H9 (cell line): ENCODE measurements at regions not wholly inside any gene's neighbourhood (a gene's known extent, or its start where the extent isn't known, plus 50 kb on each side); places are given as distances from the start of the nearest gene placed in this dataset.

ENCODE experiments used
- DNase-seq: peaks from one replicate; pipeline ENCODE4 v3.0.0-alpha.2; 2017
- H2AFZ ChIP-seq: one replicate; pipeline ENCODE4 v1.6.1; 2013; ENCODE audit warnings: mild to moderate bottlenecking, low read length, control low read depth, moderate library complexity
- H2AK5ac ChIP-seq: 2 replicates; pipeline ENCODE4 v1.6.1; 2013; ENCODE audit warnings: low read length, control low read depth, mixed read lengths; ENCODE audit not compliant: insufficient read length
- H2BK120ac ChIP-seq: one replicate; pipeline ENCODE4 v1.6.1; 2013; ENCODE audit warnings: low read depth, mild to moderate bottlenecking, low read length, control low read depth, inconsistent platforms; ENCODE audit not compliant: poor library complexity, severe bottlenecking
- H2BK12ac ChIP-seq: 2 replicates; pipeline ENCODE4 v1.6.1; 2013; ENCODE audit warnings: low read length, control low read depth, mixed read lengths, low read depth; ENCODE audit not compliant: insufficient read length
- H2BK15ac ChIP-seq: 2 replicates; pipeline ENCODE4 v1.6.1; 2013; ENCODE audit warnings: low read depth, low read length, control low read depth
- H2BK20ac ChIP-seq: one replicate; pipeline ENCODE4 v1.6.1; 2013; ENCODE audit warnings: low read depth, mild to moderate bottlenecking, low read length, control low read depth, inconsistent platforms; ENCODE audit not compliant: poor library complexity, severe bottlenecking
- H2BK5ac ChIP-seq: 2 replicates; pipeline ENCODE4 v1.6.1; 2013; ENCODE audit warnings: low read length, control low read depth, mixed read lengths; ENCODE audit not compliant: insufficient read length
- H3K14ac ChIP-seq: 2 replicates; pipeline ENCODE4 v1.6.1; 2013; ENCODE audit warnings: low read length, control low read depth; ENCODE audit not compliant: insufficient read depth
- H3K18ac ChIP-seq: 2 replicates; pipeline ENCODE4 v1.6.1; 2013; ENCODE audit warnings: low read depth, mild to moderate bottlenecking, mixed read lengths, low read length, control low read depth; ENCODE audit not compliant: insufficient read length
- H3K23ac ChIP-seq: 2 replicates; pipeline ENCODE4 v1.6.1; 2013; ENCODE audit warnings: low read length, control low read depth, mixed read lengths, low read depth; ENCODE audit not compliant: insufficient read length
- H3K23me2 ChIP-seq: 2 replicates; pipeline ENCODE4 v1.6.1; 2013; ENCODE audit warnings: low read depth, mild to moderate bottlenecking, mixed read lengths, low read length, control low read depth; ENCODE audit not compliant: insufficient read length, poor library complexity, severe bottlenecking
- H3K27ac ChIP-seq: 2 replicates; pipeline ENCODE4 v1.5.1; 2013; ENCODE audit warnings: low read length, control low read depth, mixed read lengths, low read depth; ENCODE audit not compliant: insufficient read length
- H3K27me3 ChIP-seq: 2 replicates; pipeline ENCODE4 v1.6.1; 2013; ENCODE audit warnings: low read length, control low read depth, inconsistent platforms; ENCODE audit not compliant: insufficient read depth
- H3K4ac ChIP-seq: 2 replicates; pipeline ENCODE4 v1.6.1; 2013; ENCODE audit warnings: low read depth, mild to moderate bottlenecking, control low read depth, inconsistent platforms, low read length, moderate library complexity
- H3K4me1 ChIP-seq: 2 replicates; pipeline ENCODE4 v1.6.1; 2013; ENCODE audit warnings: low read length, control low read depth, inconsistent platforms; ENCODE audit not compliant: insufficient read depth
- H3K4me2 ChIP-seq: 2 replicates; pipeline ENCODE4 v1.6.1; 2013; ENCODE audit warnings: low read length, control low read depth, mixed read lengths; ENCODE audit not compliant: insufficient read length, insufficient read depth
- H3K56ac ChIP-seq: 2 replicates; pipeline ENCODE4 v1.6.1; 2013; ENCODE audit warnings: low read depth, mild to moderate bottlenecking, mixed read lengths, low read length, control low read depth; ENCODE audit not compliant: insufficient read length
- H3K79me1 ChIP-seq: 2 replicates; pipeline ENCODE4 v1.6.1; 2013; ENCODE audit warnings: low read depth, mild to moderate bottlenecking, moderate library complexity, low read length, control low read depth, inconsistent platforms; ENCODE audit not compliant: insufficient read depth, poor library complexity, severe bottlenecking
- H3K79me2 ChIP-seq: 2 replicates; pipeline ENCODE4 v1.6.1; 2013; ENCODE audit warnings: low read length, control low read depth, inconsistent platforms; ENCODE audit not compliant: insufficient read depth
- H3K9ac ChIP-seq: 2 replicates; pipeline ENCODE4 v1.6.1; 2013; ENCODE audit warnings: low read length, control low read depth, mixed read lengths; ENCODE audit not compliant: insufficient read length; ENCODE audit errors: extremely low read depth
- H3K9me3 ChIP-seq: one replicate; pipeline ENCODE4 v1.6.1; 2013; ENCODE audit warnings: low read depth, low read length, inconsistent platforms; ENCODE audit not compliant: control insufficient read depth
- H3T11ph ChIP-seq: one replicate; pipeline ENCODE4 v1.6.1; 2013; ENCODE audit warnings: mild to moderate bottlenecking, low read length, control low read depth, inconsistent platforms
- H4K20me1 ChIP-seq: one replicate; pipeline ENCODE4 v1.6.1; 2013; ENCODE audit not compliant: control insufficient read depth, insufficient read length, insufficient read depth
- H4K5ac ChIP-seq: 2 replicates; pipeline ENCODE4 v1.6.1; 2013; ENCODE audit warnings: low read depth, mild to moderate bottlenecking, mixed read lengths, low read length, control low read depth; ENCODE audit not compliant: insufficient read length
- H4K8ac ChIP-seq: replicated peaks from 2 replicates; pipeline ENCODE4 v1.6.1; 2013; ENCODE audit warnings: low read length, control low read depth, mixed read lengths, low read depth; ENCODE audit not compliant: insufficient read length
- H4K91ac ChIP-seq: 2 replicates; pipeline ENCODE4 v1.6.1; 2013; ENCODE audit warnings: low read depth, mild to moderate bottlenecking, moderate library complexity, mixed read lengths, low read length, control low read depth; ENCODE audit not compliant: insufficient read length
- H3K27ac Mint-ChIP-seq, 3 experiments: 2 replicates in 2 of 3; 3 replicates in 1 of 3; pipeline ENCODE4 v1.8.0; 2020 to 2021; ENCODE audit warnings: mixed read lengths in 3 of 3, mild to moderate bottlenecking in 1 of 3, moderate library complexity in 1 of 3
- H3K27me3 Mint-ChIP-seq: 2 replicates; pipeline ENCODE4 v1.8.0; 2021; ENCODE audit warnings: low read depth, mild to moderate bottlenecking, moderate library complexity, mixed read lengths
- H3K36me3 Mint-ChIP-seq, 3 experiments: 2 replicates in 2 of 3; 3 replicates in 1 of 3; pipeline ENCODE4 v1.8.0; 2020 to 2021; ENCODE audit warnings: low read depth in 3 of 3, mixed read lengths in 3 of 3; ENCODE audit not compliant: insufficient read depth in 1 of 3
- H3K4me1 Mint-ChIP-seq, 2 experiments: 2 replicates each; pipeline ENCODE4 v1.8.0; 2020; ENCODE audit warnings: mixed read lengths in 2 of 2
- H3K4me3 Mint-ChIP-seq, 2 experiments: 2 replicates in 1 of 2; 3 replicates in 1 of 2; pipeline ENCODE4 v1.8.0; 2020 to 2021; ENCODE audit warnings: mild to moderate bottlenecking in 2 of 2, mixed read lengths in 2 of 2, moderate library complexity in 1 of 2
- H3K9me3 Mint-ChIP-seq, 2 experiments: 2 replicates in 1 of 2; 3 replicates in 1 of 2; pipeline ENCODE4 v1.8.0; 2020; ENCODE audit warnings: mild to moderate bottlenecking in 2 of 2, mixed read lengths in 2 of 2, moderate library complexity in 1 of 2
- CTCF ChIP-seq: fragments of 200-600 bp; sonication (generic); conservative IDR thresholded peaks from 3 replicates; pipeline ENCODE4 v1.8.0; 2021; ENCODE audit warnings: antibody characterized with exemption, mild to moderate bottlenecking
- WGBS: extraction: QIAGEN DNeasy Blood & Tissue Kit; methylation state at CpG from one replicate; pipeline ENCODE4 v1.1.7; 2013; ENCODE audit warnings: missing lambda C conversion rate, low lambda C conversion rate, mixed read lengths; ENCODE audit not compliant: insufficient read length; ENCODE audit errors: extremely low coverage; 5-methylcytosine and 5-hydroxymethylcytosine counted together

GRCh38 chr13:90974249-90974975, 373.1 kb upstream of the MIR17HG start:
- peaks cover 4% of the 10 kb centered on the region; the same call in 1 of the 2 replicates for H3K4me1 ChIP-seq
- H2BK120ac ChIP-seq = no peak overlapping the region
- H3K79me1 ChIP-seq = no peaks in the 10 kb centered on the region
- H2BK5ac ChIP-seq = no peak overlapping the region
- H2BK20ac ChIP-seq = no peak overlapping the region
- no peak overlapping the region for H4K8ac ChIP-seq
- H4K91ac ChIP-seq = no peak overlapping the region
- peak overlapping the region; percentile 78 for H3K27ac ChIP-seq
- H3K4ac ChIP-seq = no peak overlapping the region
- Mint-ChIP-seq H3K4me3 (no peak overlapping the region; a peak in 1 of 5 replicates), H3K27ac (peak overlapping the region in 2 of 3 experiments; percentile 88 to 95; a peak in 5 of 7 replicates), H3K36me3 (peaks cover 0 to 15% (median 5%) of the 10 kb centered on the region in 3 experiments; a peak in 5 of 7 replicates), H3K4me1 (peaks cover 29 to 38% of the 10 kb centered on the region in 2 experiments), H3K9me3 (peaks cover 0 to 5% of the 10 kb centered on the region in 2 experiments; a peak in 2 of 5 replicates), H3K27me3 (no peaks in the 10 kb centered on the region)
- no peak overlapping the region for H3K4me2 ChIP-seq
- no peaks in the 10 kb centered on the region for H3K23me2 ChIP-seq
- no peaks in the 10 kb centered on the region for H3K79me2 ChIP-seq
- no peak overlapping the region for H3K23ac ChIP-seq
- no peak overlapping the region for H2AFZ ChIP-seq
- H3K27me3 ChIP-seq = no peaks in the 10 kb centered on the region
- H2BK15ac ChIP-seq = no peak overlapping the region
- no peak overlapping the region for H3K14ac ChIP-seq
- DNase-seq = no peak
- no peak overlapping the region for H2AK5ac ChIP-seq
- no peak overlapping the region for H3K18ac ChIP-seq
- H2BK12ac ChIP-seq = no peak overlapping the region
- H4K5ac ChIP-seq = no peak overlapping the region
- no peaks in the 10 kb centered on the region for H3K9me3 ChIP-seq
- H3K9ac ChIP-seq = no peak overlapping the region
- H3T11ph ChIP-seq = no peak overlapping the region
- no peak overlapping the region for H3K56ac ChIP-seq
- H4K20me1 ChIP-seq = no peaks in the 10 kb centered on the region
- no CpG with 5 or more reads among the region's 3 CpGs for WGBS
- TF ChIP-seq CTCF = no peak
